NCI-H345 treated with DMSO at 0.1 percent for 48 hours (cell line): ENCODE measurements at regions not wholly inside any gene's neighbourhood (a gene's known extent, or its start where the extent isn't known, plus 50 kb on each side); places are given as distances from the start of the nearest gene placed in this dataset.

Experiments used
- DNase-seq: peaks from one replicate; lab custom pipeline; 2025; ENCODE audit not compliant: unreplicated experiment; lab: John Stamatoyannopoulos, UW

DNA sequence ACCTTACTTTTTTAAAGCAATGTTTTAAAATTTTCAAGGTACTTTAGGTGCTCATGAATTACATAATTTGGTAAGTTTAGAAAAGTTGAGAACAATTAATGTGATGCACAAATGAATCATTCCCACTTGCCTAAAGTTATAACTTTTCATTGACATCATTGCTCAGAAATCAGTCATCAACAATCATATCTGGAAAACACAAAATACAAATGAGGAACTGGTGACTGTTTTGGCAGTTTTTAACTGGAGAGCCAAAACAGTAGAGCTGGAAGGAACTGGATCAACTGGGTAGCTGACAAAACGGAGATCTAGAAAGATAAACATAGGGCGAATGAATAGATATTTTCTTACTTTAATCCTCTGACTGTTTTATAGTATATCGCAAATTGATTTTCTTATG is 767.1 kb downstream of the IGSF11 start:
- DNase-seq, result no peak

- no peak for DNase-seq
Measured at GRCh38 chr3:118269537-118270125, 765.0 kb downstream of the IGSF11 start.

GRCh38 chr3:118272991-118273390 is 761.7 kb downstream of the IGSF11 start:
- no peak for DNase-seq

- no peak for DNase-seq
Measured at GRCh38 chr3:118277814-118278213, 756.8 kb downstream of the IGSF11 start.

DNA sequence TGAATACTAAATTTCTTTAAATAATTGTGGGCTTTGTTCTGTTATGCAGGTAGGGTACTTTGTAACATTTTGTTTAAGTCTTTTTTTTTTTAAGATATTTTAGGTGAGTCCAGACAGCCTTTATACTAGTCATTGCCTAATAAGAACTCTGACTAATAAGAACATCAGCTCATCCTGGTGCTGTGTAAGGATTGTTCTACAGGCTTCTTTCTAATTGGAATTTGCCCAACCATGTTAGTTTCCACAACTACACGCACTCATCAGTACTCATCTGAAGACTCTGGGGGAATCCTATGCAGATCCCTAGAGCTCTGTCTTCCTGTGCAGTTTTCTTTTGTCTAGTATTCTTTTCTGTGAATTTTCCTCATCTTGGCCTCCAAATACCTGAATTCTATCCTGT is 741.8 kb downstream of the IGSF11 start:
- DNase-seq, result no peak

GRCh38 chr3:118298133-118298532 is 736.5 kb downstream of the IGSF11 start:
- no peak for DNase-seq

DNA sequence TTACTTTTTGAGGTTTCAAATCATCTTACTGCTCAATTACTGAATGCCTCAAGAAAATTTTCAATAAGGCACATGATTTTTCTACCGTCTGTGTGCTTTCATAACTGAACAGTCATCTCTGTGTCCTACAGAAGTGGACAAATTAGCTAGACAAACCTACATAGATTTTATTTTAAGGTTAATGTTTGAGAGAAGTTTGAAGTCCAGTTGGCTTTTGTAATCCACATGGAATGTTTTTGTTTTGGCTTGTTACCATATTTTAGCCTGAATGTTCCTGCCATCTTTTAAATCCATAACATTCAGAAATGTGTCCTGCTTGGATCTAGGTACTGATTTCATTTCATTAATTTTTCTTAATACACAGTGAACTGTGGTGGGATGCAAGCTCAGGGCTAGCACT is 730.1 kb downstream of the IGSF11 start:
- no peak for DNase-seq

DNA sequence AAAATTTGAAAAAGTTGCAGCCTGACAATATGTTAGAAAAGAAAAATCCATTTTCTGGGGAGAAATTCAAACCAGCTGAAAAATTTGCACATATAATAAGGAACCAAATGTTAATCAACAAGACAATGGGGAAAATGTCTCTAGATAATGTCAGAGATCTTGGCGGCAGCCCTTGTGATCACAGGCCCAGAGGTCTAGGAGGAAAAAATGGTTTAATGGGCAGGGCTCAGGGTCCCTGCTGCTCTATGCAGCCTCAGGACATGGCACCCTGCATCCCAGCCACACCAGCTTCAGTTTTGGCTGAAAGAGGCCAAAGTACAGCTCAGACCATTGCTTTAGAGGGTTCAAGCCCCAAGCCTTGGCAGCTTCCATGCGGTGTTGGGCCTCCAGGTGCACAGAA is 701.9 kb downstream of the IGSF11 start:
- DNase-seq, result no peak

GRCh38 chr3:118337649-118338048 is 697.0 kb downstream of the IGSF11 start:
- no peak for DNase-seq

DNA sequence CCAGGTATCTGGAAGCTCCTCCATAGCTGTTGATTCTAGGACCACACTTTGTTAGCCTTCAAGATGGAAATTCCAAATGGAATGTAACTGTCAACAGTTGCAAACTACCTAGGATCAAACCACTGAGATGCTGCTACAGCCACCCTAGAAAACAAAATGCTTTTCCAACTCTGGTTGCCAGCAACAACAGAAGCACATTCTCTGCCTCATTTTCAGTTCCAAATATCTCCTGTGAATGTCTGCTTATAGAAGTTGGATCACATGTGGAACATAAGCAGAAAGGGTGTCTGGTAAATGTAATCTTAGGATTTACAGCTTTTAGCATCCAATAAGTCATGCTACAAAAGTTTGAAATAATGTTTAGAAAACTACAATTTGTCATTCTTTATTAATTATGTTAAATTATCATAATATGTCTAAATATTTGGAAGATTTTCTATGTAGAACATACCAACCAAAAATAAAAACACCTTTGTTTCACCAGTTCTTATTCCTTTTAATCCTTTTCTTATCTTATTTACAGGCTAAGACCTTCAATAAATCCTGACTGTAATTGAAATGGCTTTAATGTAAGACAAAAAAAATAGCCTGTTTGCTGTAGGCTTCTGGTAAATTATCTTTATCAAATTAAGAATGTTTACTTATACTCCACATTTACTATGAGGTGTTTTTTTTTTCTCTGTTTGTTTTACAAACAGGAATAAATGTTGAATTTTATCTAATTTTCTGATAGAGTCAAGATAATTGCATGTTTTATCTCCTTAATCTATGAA is 687.1 kb downstream of the IGSF11 start:
- no peak for DNase-seq

- no peak for DNase-seq
Measured at GRCh38 chr3:118348169-118348557, 686.5 kb downstream of the IGSF11 start.

DNA sequence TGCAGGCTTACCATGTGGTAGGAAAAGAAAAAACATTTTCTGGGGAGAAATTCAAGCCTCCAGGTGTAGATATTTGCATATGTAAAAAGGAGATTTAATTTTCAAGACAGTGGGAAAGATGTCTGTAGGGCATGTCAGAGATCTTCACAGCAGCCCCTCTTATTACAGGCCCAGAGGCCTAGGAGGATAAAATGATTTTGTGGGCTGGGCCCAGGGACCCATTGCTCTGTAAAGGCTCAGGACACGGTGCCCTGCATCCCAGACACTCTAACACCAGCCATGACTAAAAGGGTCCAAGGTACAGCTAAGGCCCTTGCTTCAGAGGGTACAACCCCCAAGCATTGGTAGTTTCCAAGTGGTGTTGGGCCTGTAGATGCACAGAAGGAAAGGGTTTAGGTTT is 680.1 kb downstream of the IGSF11 start:
- DNase-seq, result no peak

DNA sequence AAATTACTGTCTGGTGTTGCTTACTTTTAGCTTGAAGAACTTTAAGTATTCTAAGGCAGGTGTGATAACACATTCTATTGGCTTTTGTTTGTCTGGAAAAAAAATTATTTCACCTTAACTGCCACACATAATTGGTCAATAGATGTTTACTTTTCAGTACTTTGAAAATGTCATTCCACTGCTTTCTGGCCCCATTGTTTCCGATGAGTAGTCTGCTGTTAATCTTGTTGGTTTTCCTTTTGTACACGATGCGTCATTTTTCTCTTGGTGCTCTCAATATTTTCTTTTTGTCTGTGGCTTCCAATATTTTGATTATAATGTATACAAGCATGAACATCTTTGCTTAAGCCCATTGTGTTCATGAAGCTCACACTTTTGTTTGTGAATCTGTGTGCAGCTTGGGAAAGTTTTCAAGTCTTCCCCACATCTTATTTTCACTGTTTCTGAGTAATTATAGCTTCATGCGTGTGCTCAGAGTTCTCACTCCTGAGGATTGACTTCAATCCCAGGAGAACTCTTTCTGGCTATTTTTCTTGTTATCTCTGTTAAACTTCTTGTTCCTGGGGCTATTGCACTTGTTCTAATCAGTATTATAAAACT is 664.7 kb downstream of the IGSF11 start:
- DNase-seq, result no peak

GRCh38 chr3:118380576-118380975 is 654.1 kb downstream of the IGSF11 start:
- DNase-seq, result no peak

- no peak for DNase-seq
Measured at GRCh38 chr3:118396491-118396890, 638.2 kb downstream of the IGSF11 start.

GRCh38 chr3:118400086-118400485 is 634.6 kb downstream of the IGSF11 start:
- no peak for DNase-seq

DNA sequence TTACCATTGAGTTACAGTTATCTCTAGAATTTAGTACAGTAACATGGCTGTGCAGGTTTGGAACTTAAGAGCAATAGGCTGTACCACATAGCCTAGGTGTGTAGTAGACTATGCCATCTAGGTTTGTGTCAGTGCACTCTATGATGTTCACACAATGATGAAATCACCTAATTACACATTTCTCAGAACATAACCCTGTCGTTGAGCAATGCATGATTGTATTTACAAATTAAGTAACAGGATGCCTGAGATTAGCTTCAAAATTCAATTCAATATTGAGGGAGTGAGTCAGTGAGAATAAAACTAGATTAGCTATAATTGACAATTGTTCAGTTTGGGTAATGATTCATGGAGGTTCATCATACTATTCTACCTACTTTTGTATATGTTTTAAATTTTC is 633.8 kb downstream of the IGSF11 start:
- no peak for DNase-seq

DNA sequence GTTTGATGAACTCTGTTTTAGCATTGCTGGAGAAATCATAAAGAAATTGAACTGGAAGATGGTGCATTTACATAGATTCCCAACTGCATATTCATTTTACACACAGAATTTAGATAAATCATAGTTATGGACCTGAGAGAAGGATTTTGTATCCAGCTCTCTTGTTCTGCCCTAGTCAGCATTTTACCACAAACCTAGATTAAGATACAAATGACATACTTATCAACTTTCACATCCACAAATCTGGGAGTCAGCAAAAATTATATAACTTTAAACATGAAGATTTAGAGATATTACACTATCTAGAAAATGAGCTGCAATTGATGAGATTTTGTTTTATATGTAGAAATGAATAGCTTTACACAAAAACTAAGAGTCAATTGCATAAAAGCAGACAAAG is 632.8 kb downstream of the IGSF11 start:
- no peak for DNase-seq

- DNase-seq, result no peak
Measured at GRCh38 chr3:118402971-118403370, 631.7 kb downstream of the IGSF11 start.

DNA sequence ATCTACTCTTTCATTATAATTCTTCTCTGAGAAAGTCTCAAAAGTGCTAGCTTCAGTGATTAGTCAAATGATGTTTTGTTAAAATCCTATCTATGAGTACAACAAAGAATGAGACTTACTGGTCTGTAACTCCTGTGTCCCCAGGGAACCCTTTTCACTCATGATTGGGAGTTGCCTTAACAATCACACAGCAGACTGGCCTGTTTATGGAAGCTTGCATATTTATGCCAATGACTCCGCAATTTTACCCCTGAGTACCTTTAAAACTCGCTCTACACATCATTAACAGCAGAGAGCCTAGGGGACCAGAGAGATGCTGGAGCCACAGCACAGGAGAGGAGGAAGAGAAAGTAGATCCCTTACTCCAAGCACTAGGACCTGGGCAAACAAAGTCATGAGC is 628.1 kb downstream of the IGSF11 start:
- no peak for DNase-seq

GRCh38 chr3:118408431-118408830 is 626.2 kb downstream of the IGSF11 start:
- DNase-seq, result no peak

DNA sequence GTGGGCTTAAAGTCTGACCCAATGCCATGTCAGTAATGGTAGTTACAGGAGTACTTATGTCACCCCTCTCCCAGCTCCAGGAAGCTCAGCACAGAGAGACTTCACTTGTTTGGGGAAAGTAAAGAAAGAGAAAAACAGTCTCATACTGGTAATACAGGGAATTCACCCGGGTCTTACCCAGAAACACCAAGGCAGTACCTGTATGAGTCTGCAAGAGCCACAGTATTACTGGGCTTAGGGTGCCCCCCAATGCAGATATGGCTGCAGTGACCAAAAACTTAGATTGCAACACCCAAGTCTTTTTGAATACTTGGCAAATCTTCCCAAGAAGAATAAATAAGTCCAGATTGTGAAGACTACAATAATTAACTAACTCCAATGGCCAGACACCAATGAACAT is 622.1 kb downstream of the IGSF11 start:
- no peak for DNase-seq
